Spleen (tissue), 7 donors: ENCODE measurements at regions not wholly inside any gene's neighbourhood (a gene's known extent, or its start where the extent isn't known, plus 50 kb on each side); places are given as distances from the start of the nearest gene placed in this dataset.
A peak's percentile ranks its signal among the peaks of the same experiment; 100 is the strongest.

Experiments used
- POLR2A ChIP-seq, 3 donors: fragments of 450-650 bp; IDR thresholded peaks; one replicate each; pipeline ENCODE4 v1.5.1; 2017; ENCODE audit warnings: antibody characterized with exemption in 3 of 3, mild to moderate bottlenecking in 1 of 3
- POLR2AphosphoS5 ChIP-seq, 3 donors: sonication (generic); formaldehyde crosslinking; IDR thresholded peaks; one replicate each; pipeline ENCODE4 v1.5.1; 2017; ENCODE audit warnings: antibody characterized with exemption in 3 of 3
- TF ChIP-seq, protein P1 (sequence below), 11 experiments: fragments of 200-600 bp in 7 of 11; fragments of 450-650 bp in 4 of 11; sonication (generic) in 4 of 11; IDR thresholded peaks in 8 of 11; conservative IDR thresholded peaks in 3 of 11; 1 replicate in 7 of 11; 2 replicates in 4 of 11; pipeline versions ENCODE4 v1.4.0 to v1.8.0; 2016 to 2021; ENCODE audit warnings: antibody characterized with exemption in 11 of 11, inconsistent platforms in 4 of 11, mild to moderate bottlenecking in 1 of 11
- donor health status: DM: no; HTN: no; CAD: no; lungs with moderate emphysema.
- donor health status: DM: no; HTN: no; CAD: no.
- donor health status: DM: no; HTN: no; CAD: no.

DNA sequence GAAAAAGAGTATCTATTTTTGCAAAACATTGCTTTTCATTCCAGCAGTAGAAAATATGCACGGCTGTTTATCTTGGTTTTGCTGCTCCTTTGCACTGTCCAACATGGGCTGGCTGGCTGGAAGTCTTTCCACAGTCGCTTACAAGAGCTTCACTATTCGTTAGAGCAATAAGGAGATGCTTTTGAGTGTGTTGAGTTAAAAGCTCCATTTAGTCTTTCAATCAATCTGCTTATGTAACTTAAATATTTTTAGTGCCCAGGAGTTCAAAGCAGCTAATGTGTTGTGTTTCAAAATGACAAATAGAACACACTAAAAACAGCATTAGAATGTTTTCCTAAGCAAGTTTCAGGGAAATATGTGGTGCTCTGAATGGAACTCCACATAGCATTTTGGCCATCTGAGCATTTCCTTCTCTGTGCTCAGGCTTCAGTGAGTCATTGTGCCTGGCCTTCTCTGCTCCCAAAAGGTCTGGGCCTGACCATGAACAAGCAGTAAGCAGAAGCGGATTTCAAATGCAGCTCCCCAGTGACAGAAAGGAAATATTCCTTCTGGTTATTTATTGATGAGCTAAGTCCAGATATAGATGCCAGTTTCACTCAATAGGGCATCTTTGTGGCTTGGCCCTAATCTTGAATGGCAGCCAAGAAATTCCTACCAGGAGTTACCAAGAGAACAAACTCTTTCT is 580.3 kb downstream of the TENT5A start:
- TF ChIP-seq POLR2AphosphoS5 (IDR thresholded peaks at IDR 0.05) (peak in 1 of 3 donors; percentile 20), POLR2A (IDR thresholded peaks at IDR 0.05) (no peak)
- TF ChIP-seq, protein P1, sequence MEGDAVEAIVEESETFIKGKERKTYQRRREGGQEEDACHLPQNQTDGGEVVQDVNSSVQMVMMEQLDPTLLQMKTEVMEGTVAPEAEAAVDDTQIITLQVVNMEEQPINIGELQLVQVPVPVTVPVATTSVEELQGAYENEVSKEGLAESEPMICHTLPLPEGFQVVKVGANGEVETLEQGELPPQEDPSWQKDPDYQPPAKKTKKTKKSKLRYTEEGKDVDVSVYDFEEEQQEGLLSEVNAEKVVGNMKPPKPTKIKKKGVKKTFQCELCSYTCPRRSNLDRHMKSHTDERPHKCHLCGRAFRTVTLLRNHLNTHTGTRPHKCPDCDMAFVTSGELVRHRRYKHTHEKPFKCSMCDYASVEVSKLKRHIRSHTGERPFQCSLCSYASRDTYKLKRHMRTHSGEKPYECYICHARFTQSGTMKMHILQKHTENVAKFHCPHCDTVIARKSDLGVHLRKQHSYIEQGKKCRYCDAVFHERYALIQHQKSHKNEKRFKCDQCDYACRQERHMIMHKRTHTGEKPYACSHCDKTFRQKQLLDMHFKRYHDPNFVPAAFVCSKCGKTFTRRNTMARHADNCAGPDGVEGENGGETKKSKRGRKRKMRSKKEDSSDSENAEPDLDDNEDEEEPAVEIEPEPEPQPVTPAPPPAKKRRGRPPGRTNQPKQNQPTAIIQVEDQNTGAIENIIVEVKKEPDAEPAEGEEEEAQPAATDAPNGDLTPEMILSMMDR (IDR thresholded peaks at IDR 0.05 in 8 of 11, conservative IDR thresholded peaks at IDR 0.05 in 3 of 11): no peak
